ENCODE measurements at regions not wholly inside any gene's neighbourhood (a gene's known extent, or its start where the extent isn't known, plus 50 kb on each side); places are given as distances from the start of the nearest gene placed in this dataset.

DNA sequence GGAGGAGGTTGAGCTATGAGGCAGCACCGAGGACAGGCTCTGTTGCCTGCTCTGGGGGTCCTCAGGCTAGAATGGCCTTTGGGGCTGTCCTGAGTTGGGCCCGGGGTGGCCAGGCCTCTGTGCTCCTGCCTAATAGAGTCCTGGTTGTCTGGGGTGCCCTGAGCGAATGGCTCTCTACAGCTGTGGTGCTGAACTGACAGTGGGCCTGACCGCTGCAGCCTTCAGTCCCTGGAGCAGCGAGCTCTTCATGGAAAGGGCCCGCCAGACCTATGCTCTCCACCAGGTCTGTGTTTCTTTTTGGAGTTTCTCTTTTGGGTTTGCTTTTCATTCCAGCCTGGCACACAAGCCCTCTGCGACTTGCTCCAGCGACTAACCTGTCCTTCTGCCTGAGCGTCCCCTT lies 679.0 kb upstream of the RAB6C start:
- no peak overlapping the region for H3K4me3 ChIP-seq (ENCODE audit: control insufficient read depth, low read depth, low read length)
- DNase-seq (ENCODE audit: low read depth) = no peak
- TF ChIP-seq, protein P1, sequence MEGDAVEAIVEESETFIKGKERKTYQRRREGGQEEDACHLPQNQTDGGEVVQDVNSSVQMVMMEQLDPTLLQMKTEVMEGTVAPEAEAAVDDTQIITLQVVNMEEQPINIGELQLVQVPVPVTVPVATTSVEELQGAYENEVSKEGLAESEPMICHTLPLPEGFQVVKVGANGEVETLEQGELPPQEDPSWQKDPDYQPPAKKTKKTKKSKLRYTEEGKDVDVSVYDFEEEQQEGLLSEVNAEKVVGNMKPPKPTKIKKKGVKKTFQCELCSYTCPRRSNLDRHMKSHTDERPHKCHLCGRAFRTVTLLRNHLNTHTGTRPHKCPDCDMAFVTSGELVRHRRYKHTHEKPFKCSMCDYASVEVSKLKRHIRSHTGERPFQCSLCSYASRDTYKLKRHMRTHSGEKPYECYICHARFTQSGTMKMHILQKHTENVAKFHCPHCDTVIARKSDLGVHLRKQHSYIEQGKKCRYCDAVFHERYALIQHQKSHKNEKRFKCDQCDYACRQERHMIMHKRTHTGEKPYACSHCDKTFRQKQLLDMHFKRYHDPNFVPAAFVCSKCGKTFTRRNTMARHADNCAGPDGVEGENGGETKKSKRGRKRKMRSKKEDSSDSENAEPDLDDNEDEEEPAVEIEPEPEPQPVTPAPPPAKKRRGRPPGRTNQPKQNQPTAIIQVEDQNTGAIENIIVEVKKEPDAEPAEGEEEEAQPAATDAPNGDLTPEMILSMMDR (IDR thresholded peaks at IDR 0.05; ENCODE audit: control insufficient read depth, insufficient read depth, low read depth, low read length, missing control alignments) = no peak

DNA sequence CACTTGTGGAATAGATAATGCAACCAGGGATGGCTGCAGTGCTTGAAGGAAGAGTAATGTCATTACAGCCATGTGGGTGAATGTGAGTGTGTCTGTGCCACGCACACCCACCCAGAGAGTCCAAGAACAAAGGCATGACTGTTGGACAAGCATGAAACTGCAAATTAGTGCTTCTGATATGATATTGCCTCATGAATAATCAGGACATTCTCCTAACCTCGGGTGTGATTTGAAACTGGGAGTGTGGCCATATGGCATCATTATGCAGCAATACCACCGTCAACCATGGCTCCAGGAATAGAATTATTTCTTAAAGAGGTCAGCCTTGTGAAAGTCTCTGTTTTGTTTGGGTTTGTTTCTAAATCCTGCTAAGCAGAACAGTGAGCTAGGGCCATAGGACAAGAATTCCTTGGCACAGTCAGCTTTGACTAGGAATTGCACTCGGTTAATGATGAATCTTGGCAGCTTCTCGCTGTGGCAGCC lies 678.0 kb upstream of the RAB6C start:
- TF ChIP-seq, protein P1 (IDR thresholded peaks at IDR 0.05; ENCODE audit: control insufficient read depth, insufficient read depth, low read depth, low read length, missing control alignments) = no peak

DNA sequence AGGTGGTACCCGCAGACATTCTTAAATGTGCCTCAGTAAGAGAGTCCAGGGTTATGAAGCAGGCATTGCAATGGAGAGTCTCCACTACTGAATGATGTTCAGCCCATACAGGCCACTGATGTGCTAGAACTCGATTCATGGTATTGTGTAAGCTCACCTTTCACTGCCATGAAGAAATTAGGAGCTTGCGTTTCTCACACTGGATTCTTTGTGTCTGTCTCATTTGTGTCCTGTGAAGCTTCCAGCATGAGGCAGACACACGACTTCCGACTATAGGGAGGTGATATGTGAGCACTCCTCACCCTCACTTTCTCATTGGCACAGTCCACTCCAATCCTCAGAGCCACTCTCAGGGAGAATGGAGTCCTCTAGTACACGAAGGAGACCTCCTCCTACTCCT lies 677.4 kb upstream of the RAB6C start:
- DNase-seq (ENCODE audit: low read depth) = no peak
- TF ChIP-seq, protein P1 (IDR thresholded peaks at IDR 0.05; ENCODE audit: control insufficient read depth, insufficient read depth, low read depth, low read length, missing control alignments) = no peak
- H3K4me3 ChIP-seq (ENCODE audit: control insufficient read depth, low read depth, low read length) = no peak overlapping the region

More for the DNA sequence above, 678.0 kb upstream of the RAB6C start:
- DNase-seq (ENCODE audit: low read depth) = no peak
- no peak overlapping the region for H3K4me3 ChIP-seq (ENCODE audit: control insufficient read depth, low read depth, low read length)

DNA sequence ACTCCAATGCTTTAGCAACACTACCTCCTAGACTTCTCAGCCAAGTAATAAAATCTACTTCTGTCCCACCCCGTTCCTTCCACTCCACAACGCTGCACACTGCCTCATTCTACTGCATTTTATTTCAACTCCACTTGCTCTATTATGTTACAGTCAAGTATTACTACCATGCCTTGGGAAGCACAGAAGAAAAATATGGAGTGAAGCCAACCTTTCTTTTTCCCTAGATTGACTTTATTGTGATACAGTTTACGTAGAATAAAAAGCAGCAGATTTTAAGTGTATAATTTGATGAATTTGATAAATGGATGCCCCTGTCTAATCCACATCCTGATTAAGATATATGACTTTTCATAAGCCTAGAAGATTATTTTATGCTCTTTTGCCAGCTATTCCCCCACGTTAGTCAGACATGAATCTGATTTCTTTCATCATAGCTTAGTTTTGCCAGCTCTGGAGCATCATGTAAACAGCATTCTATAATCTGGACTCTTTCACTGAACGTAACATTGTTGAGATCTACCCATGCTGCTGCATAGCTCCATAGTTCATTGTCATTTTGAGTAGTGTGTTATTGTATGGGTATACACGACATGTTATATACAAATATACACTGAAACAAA lies 676.8 kb upstream of the RAB6C start:
- TF ChIP-seq, protein P1 (IDR thresholded peaks at IDR 0.05; ENCODE audit: control insufficient read depth, insufficient read depth, low read depth, low read length, missing control alignments) = no peak
- DNase-seq (ENCODE audit: low read depth) = no peak
- H3K4me3 ChIP-seq (ENCODE audit: control insufficient read depth, low read depth, low read length) = no peak overlapping the region

DNA sequence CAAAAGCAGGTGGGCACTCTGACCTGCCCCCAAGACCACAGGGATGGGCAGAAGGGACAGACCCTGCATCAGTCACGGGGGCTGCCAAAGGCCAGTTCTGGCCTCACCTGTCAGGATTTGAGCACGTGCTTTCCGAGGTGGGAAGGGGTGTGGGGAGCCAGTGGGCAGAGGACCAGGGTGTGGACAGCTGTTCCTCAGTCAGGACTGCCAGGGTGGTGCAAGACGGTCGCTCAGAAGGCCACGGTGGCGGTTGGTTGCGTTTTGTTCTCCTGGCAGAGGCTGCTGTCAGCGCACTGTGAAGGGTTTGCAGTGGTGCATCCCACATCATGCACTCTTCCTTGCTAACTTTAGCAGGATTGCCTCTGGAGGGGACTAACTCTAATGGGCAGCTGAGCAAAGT lies 665.3 kb upstream of the RAB6C start:
- H3K4me3 ChIP-seq (ENCODE audit: control insufficient read depth, low read depth, low read length) = no peak overlapping the region
- TF ChIP-seq, protein P1 (IDR thresholded peaks at IDR 0.05; ENCODE audit: control insufficient read depth, insufficient read depth, low read depth, low read length, missing control alignments) = no peak
- DNase-seq (ENCODE audit: low read depth) = no peak

DNA sequence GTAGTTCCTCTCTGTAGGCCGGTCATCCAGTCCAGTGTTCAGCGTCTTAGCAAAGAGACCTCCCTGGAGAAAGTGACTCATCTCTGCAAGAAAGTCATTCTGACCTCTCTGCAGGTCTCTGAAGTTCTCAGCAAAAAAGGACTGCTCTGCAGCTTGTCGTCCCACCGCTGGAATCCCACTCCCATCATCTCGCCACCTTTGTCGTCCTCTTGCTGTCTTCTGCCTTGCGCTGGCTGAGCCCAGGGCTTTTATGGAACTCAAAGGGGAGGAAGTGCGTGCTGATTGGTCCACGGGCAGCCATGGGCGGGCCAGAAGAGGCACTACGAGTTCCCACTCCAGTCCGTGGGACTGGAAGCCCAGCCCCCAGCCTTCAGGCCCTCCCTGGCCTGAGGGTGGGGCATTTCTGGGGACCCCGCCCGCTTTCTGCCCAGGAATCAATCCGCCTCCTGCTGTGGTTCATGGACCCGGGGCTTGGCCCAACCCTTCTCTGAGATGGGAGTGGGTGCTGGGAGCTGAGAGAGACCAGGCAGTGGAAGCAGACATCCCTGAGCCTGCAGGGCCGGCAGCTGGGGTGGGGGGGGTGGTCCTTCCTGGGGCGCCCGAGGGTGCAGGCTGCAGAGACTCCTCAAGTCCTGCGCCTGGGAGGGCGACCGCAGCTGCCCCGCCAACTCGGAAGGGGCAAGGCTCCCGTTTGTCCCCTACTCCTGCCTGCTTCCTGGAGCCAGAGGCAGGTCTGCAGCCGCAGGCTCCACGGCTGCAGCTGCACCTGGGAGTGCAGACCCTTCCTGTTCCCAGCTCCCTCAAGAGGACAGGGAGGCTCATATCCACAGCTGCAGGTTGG lies 660.7 kb upstream of the RAB6C start:
- TF ChIP-seq, protein P1 (IDR thresholded peaks at IDR 0.05; ENCODE audit: control insufficient read depth, insufficient read depth, low read depth, low read length, missing control alignments) = no peak
- no peak for DNase-seq (ENCODE audit: low read depth)
- no peak overlapping the region for H3K4me3 ChIP-seq (ENCODE audit: control insufficient read depth, low read depth, low read length)
